ENCODE measurements at regions not wholly inside any gene's neighbourhood (a gene's known extent, or its start where the extent isn't known, plus 50 kb on each side); places are given as distances from the start of the nearest gene placed in this dataset.

DNA sequence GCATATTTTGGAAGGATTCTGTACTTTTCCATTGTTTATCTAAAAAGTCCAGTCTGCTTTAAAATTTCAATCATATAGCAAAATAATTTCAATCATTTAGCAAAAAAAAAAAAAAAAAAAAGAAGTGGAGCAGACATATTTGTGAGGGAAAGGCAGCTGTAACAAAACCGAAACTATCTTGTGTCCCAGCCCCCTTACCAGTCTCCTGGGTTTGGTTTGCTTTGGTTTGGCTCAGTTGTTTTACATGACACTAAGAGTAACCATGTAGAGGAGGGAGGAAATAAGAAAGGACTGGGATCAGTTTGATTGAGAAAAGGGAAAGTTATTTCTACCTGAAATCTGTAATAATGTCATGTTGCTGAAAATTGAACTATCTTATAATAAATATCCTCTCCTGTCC is 158.8 kb upstream of the GADL1 start:
- no peak for TF ChIP-seq ZSCAN29 (CRISPR knock-in tag; conservative IDR thresholded peaks at IDR 0.05)
- no peak for TF ChIP-seq EP300 (IDR thresholded peaks at IDR 0.05; ENCODE audit: low read depth in 2 of 2, low read length in 2 of 2)
- no peak for TF ChIP-seq EP300 (CRISPR knock-in tag; IDR thresholded peaks at IDR 0.05; ENCODE audit: borderline replicate concordance)
- TF ChIP-seq POLR2AphosphoS5 (IDR thresholded peaks at IDR 0.05; ENCODE audit: low read depth, low read length) = no peak
- no peak for TF ChIP-seq ZNF33B (CRISPR knock-in tag; IDR thresholded peaks at IDR 0.05)
- no peak for TF ChIP-seq MXI1 (IDR thresholded peaks at IDR 0.05; ENCODE audit: borderline replicate concordance, low read depth, low read length)
- TF ChIP-seq, protein P1, sequence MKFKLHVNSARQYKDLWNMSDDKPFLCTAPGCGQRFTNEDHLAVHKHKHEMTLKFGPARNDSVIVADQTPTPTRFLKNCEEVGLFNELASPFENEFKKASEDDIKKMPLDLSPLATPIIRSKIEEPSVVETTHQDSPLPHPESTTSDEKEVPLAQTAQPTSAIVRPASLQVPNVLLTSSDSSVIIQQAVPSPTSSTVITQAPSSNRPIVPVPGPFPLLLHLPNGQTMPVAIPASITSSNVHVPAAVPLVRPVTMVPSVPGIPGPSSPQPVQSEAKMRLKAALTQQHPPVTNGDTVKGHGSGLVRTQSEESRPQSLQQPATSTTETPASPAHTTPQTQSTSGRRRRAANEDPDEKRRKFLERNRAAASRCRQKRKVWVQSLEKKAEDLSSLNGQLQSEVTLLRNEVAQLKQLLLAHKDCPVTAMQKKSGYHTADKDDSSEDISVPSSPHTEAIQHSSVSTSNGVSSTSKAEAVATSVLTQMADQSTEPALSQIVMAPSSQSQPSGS (CRISPR knock-in tag; IDR thresholded peaks at IDR 0.05) = no peak
- no peak for TF ChIP-seq ZNF782 (CRISPR knock-in tag; IDR thresholded peaks at IDR 0.05; ENCODE audit: borderline replicate concordance)
- no peak for TF ChIP-seq IRF2 (CRISPR knock-in tag; IDR thresholded peaks at IDR 0.05)
- TF ChIP-seq, protein P2, sequence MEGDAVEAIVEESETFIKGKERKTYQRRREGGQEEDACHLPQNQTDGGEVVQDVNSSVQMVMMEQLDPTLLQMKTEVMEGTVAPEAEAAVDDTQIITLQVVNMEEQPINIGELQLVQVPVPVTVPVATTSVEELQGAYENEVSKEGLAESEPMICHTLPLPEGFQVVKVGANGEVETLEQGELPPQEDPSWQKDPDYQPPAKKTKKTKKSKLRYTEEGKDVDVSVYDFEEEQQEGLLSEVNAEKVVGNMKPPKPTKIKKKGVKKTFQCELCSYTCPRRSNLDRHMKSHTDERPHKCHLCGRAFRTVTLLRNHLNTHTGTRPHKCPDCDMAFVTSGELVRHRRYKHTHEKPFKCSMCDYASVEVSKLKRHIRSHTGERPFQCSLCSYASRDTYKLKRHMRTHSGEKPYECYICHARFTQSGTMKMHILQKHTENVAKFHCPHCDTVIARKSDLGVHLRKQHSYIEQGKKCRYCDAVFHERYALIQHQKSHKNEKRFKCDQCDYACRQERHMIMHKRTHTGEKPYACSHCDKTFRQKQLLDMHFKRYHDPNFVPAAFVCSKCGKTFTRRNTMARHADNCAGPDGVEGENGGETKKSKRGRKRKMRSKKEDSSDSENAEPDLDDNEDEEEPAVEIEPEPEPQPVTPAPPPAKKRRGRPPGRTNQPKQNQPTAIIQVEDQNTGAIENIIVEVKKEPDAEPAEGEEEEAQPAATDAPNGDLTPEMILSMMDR (CRISPR knock-in tag; IDR thresholded peaks at IDR 0.05) = no peak
- TF ChIP-seq ZNF780A (CRISPR knock-in tag; IDR thresholded peaks at IDR 0.05) = no peak
- TF ChIP-seq ZBTB8A (CRISPR knock-in tag; IDR thresholded peaks at IDR 0.05; ENCODE audit: borderline replicate concordance, low read depth) = no peak
- TF ChIP-seq, protein P3, sequence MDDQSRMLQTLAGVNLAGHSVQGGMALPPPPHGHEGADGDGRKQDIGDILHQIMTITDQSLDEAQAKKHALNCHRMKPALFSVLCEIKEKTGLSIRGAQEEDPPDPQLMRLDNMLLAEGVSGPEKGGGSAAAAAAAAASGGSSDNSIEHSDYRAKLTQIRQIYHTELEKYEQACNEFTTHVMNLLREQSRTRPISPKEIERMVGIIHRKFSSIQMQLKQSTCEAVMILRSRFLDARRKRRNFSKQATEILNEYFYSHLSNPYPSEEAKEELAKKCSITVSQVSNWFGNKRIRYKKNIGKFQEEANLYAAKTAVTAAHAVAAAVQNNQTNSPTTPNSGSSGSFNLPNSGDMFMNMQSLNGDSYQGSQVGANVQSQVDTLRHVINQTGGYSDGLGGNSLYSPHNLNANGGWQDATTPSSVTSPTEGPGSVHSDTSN (CRISPR knock-in tag; IDR thresholded peaks at IDR 0.05; ENCODE audit: borderline replicate concordance) = no peak
- TF ChIP-seq, protein P4, sequence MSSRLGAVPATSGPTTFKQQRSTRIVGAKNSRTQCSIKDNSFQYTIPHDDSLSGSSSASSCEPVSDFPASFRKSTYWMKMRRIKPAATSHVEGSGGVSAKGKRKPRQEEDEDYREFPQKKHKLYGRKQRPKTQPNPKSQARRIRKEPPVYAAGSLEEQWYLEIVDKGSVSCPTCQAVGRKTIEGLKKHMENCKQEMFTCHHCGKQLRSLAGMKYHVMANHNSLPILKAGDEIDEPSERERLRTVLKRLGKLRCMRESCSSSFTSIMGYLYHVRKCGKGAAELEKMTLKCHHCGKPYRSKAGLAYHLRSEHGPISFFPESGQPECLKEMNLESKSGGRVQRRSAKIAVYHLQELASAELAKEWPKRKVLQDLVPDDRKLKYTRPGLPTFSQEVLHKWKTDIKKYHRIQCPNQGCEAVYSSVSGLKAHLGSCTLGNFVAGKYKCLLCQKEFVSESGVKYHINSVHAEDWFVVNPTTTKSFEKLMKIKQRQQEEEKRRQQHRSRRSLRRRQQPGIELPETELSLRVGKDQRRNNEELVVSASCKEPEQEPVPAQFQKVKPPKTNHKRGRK (CRISPR knock-in tag; IDR thresholded peaks at IDR 0.05) = no peak
- TF ChIP-seq ZNF570 (CRISPR knock-in tag; IDR thresholded peaks at IDR 0.05; ENCODE audit: borderline replicate concordance) = no peak

Measured in HepG2 (cell line).